HEK293T (cell line): ENCODE measurements at regions not wholly inside any gene's neighbourhood (a gene's known extent, or its start where the extent isn't known, plus 50 kb on each side); places are given as distances from the start of the nearest gene placed in this dataset.

ENCODE experiments used
- CTCF ChIA-PET: fragments of 350-600 bp; formaldehyde crosslinking; extraction: SDS; loops from one replicate; lab custom pipeline; 2021; ENCODE audit warnings: antibody characterized with exemption, inconsistent platforms; lab: Yijun Ruan, JAX
- POLR2A ChIA-PET: fragments of 350-600 bp; formaldehyde crosslinking; extraction: SDS; loops from one replicate; lab custom pipeline; 2020; ENCODE audit warnings: antibody characterized with exemption, inconsistent platforms; lab: Yijun Ruan, JAX
- DNase-seq: peaks from one replicate; pipeline ENCODE4 v3.0.0; 2012; ENCODE audit warnings: mixed read lengths; ENCODE audit errors: extremely low spot score
- ARNT ChIP-seq: fragments of 450-650 bp; IDR thresholded peaks from 2 replicates; pipeline ENCODE4 v1.6.1; 2017; ENCODE audit warnings: mild to moderate bottlenecking
- BHLHE40 ChIP-seq: fragments of 450-650 bp; IDR thresholded peaks from 2 replicates; pipeline ENCODE4 v1.6.1; 2016; ENCODE audit warnings: mild to moderate bottlenecking, moderate library complexity, borderline replicate concordance
- CTBP1 ChIP-seq: fragments of 450-650 bp; IDR thresholded peaks from 2 replicates; pipeline ENCODE4 v1.6.1; 2016; ENCODE audit warnings: borderline replicate concordance
- ELF4 ChIP-seq: fragments of 450-650 bp; IDR thresholded peaks from 2 replicates; pipeline ENCODE4 v1.6.1; 2017; ENCODE audit warnings: antibody characterized with exemption
- FOXA1 ChIP-seq: fragments of 450-650 bp; IDR thresholded peaks from 2 replicates; pipeline ENCODE4 v1.6.1; 2016; ENCODE audit warnings: mild to moderate bottlenecking
- FOXK2 ChIP-seq: fragments of 450-650 bp; IDR thresholded peaks from 2 replicates; pipeline ENCODE4 v1.6.1; 2016; ENCODE audit warnings: mild to moderate bottlenecking
- FOXM1 ChIP-seq: fragments of 450-650 bp; IDR thresholded peaks from 2 replicates; pipeline ENCODE4 v1.6.1; 2017; ENCODE audit warnings: mild to moderate bottlenecking, borderline replicate concordance
- HDGF ChIP-seq: fragments of 450-650 bp; IDR thresholded peaks from 2 replicates; pipeline ENCODE4 v1.6.1; 2017; ENCODE audit warnings: antibody characterized with exemption, borderline replicate concordance
- L3MBTL2 ChIP-seq: fragments of 450-650 bp; conservative IDR thresholded peaks from 2 replicates; pipeline ENCODE4 v1.6.1; 2016; ENCODE audit warnings: mild to moderate bottlenecking
- LEF1 ChIP-seq: fragments of 450-650 bp; IDR thresholded peaks from 2 replicates; pipeline ENCODE4 v1.6.1; 2017; ENCODE audit warnings: mild to moderate bottlenecking, borderline replicate concordance
- NFRKB ChIP-seq: fragments of 450-650 bp; IDR thresholded peaks from 2 replicates; pipeline ENCODE4 v1.6.1; 2016; ENCODE audit warnings: mild to moderate bottlenecking, moderate library complexity
- SP1 ChIP-seq: fragments of 450-650 bp; IDR thresholded peaks from 2 replicates; pipeline ENCODE4 v1.6.1; 2017
- SUZ12 ChIP-seq: fragments of 450-650 bp; IDR thresholded peaks from 2 replicates; pipeline ENCODE4 v1.6.1; 2016; ENCODE audit warnings: mild to moderate bottlenecking
- TARDBP ChIP-seq: fragments of 450-650 bp; IDR thresholded peaks from 2 replicates; pipeline ENCODE4 v1.6.1; 2016
- ZNF384 ChIP-seq: fragments of 450-650 bp; IDR thresholded peaks from 2 replicates; pipeline ENCODE4 v1.6.1; 2016
- TF ChIP-seq, protein P1 (sequence below): fragments of 450-650 bp; IDR thresholded peaks from 2 replicates; pipeline ENCODE4 v1.6.1; 2016

DNA sequence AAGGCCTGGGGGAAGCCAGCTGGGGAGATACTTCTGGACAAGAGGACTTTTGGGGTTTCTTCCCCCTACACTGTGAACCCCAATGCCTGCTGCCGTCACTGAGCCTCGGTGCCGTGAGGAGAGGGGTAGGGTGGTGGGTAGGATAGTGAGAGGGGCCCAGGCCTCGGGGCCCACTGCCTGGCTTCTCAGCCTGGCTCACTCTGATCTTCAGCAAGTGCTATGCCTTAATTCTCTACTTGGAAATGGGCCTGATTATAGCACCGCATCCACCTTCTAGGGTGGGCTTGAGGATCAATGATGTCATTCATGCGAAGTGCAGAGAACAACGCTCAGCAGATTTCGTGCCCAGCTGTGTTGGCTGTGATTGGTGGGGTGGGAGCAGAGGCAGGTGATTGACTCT lies 76.7 kb upstream of the NECTIN1 start:
- ChIA-PET CTCF (no interaction called here), POLR2A (interaction anchor here (0.5 kb wide), 1 partner anchor 83 kb away, joined by 3 read pairs; no protein-coding TSS in a partner anchor)
- DNase-seq, result no peak
- TF ChIP-seq TARDBP, result no peak
- no peak for TF ChIP-seq ELF4
- no peak for TF ChIP-seq SP1
- no peak for TF ChIP-seq SUZ12
- no peak for TF ChIP-seq ARNT
- TF ChIP-seq BHLHE40, result no peak
- TF ChIP-seq, protein P1, sequence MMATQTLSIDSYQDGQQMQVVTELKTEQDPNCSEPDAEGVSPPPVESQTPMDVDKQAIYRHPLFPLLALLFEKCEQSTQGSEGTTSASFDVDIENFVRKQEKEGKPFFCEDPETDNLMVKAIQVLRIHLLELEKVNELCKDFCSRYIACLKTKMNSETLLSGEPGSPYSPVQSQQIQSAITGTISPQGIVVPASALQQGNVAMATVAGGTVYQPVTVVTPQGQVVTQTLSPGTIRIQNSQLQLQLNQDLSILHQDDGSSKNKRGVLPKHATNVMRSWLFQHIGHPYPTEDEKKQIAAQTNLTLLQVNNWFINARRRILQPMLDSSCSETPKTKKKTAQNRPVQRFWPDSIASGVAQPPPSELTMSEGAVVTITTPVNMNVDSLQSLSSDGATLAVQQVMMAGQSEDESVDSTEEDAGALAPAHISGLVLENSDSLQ, result no peak
- no peak for TF ChIP-seq LEF1
- no peak for TF ChIP-seq CTBP1
- no peak for TF ChIP-seq FOXA1

DNA sequence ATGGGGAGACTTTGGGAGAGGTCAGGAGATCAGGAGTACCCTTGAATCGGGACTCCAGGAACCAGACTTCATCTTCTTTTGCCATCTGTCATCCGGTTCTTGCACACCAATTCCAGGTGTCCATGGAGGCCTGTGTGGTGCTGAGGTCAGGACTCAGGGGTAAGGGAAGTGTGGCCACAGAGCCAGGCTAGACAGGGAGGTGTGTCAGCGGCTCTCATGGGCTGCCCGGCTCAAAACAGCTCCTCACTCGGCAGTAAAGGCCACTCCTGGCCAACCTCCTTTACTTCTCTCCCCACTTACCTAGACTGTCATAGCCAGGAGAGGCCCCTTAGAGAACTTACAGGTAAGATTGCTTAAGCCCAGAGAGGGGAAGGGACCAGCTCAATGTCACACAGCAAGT lies 75.7 kb upstream of the NECTIN1 start:
- no peak for DNase-seq
- CTCF ChIA-PET, result no interaction called here
- POLR2A ChIA-PET, result no interaction called here
- no peak for TF ChIP-seq ELF4
- TF ChIP-seq L3MBTL2, result no peak
- no peak for TF ChIP-seq SUZ12
- TF ChIP-seq HDGF, result no peak
- TF ChIP-seq SP1, result no peak
- TF ChIP-seq ARNT, result no peak
- no peak for TF ChIP-seq CTBP1
- TF ChIP-seq, protein P1, result no peak
- no peak for TF ChIP-seq LEF1
- no peak for TF ChIP-seq TARDBP
- TF ChIP-seq FOXM1, result no peak
- TF ChIP-seq ZNF384, result no peak
- no peak for TF ChIP-seq BHLHE40
- TF ChIP-seq FOXA1, result no peak
- TF ChIP-seq FOXK2, result no peak

DNA sequence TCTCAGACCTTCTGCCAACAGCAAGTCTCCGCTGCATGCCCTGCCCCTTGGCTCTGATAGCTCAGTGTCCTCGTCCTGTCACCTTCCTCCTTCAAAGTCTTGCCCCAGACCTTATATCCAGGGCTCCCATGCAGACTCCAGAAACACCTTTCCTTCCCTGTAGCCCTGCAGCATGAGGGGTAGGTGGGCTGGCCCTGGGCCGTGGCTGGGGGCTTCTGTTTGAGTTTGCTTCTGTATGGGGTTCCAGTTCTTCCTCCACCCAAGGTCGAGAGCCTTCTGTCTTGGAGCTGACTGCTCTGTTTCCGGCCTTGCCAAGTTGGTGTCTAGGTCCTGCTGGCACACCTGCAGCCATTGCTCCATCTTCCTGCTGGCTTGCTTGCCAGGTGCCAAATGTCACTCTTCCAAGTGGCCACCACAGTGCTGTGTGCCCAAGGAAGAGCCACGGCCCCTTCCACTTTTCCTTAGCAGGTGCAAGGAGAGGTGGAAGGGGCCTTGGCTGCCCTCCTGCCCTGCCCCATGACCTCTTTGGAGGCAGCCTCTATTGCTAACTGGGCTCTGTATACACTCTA lies 74.8 kb upstream of the NECTIN1 start:
- ChIA-PET POLR2A (no interaction called here), CTCF (no interaction called here)

DNA sequence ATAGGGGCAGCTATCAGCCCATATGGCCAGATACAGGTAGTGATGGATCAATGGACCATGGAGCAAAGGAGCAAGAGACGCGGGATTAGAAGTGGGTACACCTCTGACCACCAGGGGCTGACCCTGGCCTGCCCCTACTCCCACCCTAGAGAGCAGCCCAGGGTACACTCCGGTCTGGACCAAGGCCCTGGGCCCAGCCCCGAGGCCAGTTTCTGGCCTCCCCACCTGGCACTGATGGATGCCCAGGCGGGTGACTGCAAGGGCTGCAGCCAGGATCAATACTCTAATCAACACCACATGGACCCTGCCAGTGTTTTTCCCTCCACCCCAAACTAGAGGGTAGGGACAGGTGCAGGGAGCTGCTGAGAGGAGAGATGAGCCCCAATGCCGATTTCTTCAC lies 74.1 kb upstream of the NECTIN1 start:
- ChIA-PET POLR2A (no interaction called here), CTCF (no interaction called here)
- no peak for DNase-seq
- TF ChIP-seq NFRKB, result no peak

More for the DNA sequence above, 74.8 kb upstream of the NECTIN1 start:
- no peak for DNase-seq
- TF ChIP-seq TARDBP (no peak), CTBP1 (no peak), NFRKB (no peak), L3MBTL2 (no peak)

DNA sequence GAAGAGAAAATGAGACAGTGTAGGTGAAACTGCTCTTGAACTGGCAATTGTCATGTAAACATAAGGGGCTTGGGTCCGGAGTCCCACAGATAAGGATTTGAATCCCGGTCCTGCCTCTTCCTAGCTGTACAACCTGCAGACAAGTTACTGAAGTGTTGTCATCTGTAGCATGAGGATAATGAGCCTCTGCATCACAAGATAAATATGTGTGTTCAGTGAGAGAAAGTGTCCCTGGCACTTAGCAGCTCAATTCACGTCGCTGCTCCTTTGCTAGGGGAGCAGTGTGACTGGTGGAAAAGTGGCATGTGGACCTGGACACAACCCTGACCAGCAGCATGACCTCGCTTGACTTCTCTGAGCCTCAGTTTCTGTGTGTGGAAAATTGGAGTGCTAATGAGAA lies 73.7 kb upstream of the NECTIN1 start:
- CTCF ChIA-PET, result no interaction called here
- DNase-seq, result no peak
- POLR2A ChIA-PET, result no interaction called here
- TF ChIP-seq BHLHE40 (no peak), ZNF384 (no peak), HDGF (no peak), CTBP1 (no peak)

DNA sequence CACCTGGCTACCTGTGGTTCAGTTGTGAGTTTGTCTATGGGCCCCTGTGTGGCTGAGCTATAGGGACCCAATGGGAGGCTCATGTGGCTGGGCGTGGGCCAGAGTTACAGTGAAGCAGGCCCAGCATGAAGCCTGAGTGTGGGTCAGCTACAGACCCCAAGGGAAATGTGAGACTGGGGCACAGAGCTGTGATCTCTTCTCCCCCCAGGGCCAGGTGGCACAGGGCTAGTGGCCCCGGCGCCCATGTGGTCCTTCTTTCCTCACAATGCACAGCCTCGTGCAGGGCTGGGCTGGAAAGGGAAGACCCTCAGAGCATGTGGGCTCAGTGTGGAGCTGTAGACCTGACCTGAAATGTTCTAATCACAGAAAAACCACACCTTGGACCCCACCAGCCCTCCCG lies 71.6 kb upstream of the NECTIN1 start:
- ChIA-PET CTCF (no interaction called here), POLR2A (no interaction called here)
- no peak for TF ChIP-seq BHLHE40
- no peak for TF ChIP-seq HDGF
- no peak for TF ChIP-seq NFRKB
- TF ChIP-seq TARDBP, result no peak
- no peak for TF ChIP-seq L3MBTL2
- TF ChIP-seq CTBP1, result no peak
- no peak for TF ChIP-seq ELF4
- no peak for TF ChIP-seq LEF1
- DNase-seq, result no peak

DNA sequence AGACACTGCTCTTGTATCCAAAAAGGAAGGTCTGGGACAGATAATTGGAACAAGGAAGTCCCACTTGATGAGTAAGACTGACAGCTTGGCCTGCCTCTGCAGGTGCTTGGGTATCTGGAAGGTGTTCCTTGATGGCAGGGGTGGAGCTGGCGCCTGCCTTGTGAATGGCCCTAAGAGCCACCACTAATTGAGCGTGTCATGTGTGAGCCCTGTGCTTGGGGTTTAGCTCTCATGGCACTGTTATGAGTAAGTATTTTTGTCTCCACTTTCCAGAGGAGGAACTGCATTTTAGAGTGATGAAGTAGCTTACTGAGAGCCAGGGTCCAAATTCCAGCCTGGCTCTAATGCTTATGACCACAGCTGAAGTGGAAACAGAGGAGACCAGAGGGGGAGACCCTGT lies 71.2 kb upstream of the NECTIN1 start:
- POLR2A ChIA-PET, result no interaction called here
- no peak for TF ChIP-seq L3MBTL2
- TF ChIP-seq FOXA1, result no peak
- TF ChIP-seq TARDBP, result no peak
- TF ChIP-seq CTBP1, result no peak
- DNase-seq, result no peak
- CTCF ChIA-PET, result no interaction called here

DNA sequence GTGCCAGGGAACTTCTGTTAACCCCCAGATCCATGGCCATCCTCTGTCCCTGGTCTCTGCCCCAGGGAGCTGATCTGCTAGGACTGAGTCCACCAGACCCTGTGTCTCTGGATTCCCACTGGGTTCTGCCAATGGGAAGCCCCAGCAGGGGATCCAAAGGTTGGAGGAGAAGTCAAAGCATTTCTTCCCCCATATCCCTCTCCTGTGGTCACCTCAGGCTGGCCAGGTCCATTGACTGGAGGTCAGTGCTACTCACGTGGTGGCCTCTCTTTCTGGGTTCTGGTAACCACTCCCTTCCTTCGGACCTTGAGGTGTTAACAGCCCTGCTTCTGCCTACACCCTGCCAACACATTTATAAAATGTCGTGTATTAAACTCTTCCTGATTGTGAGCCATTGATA lies 69.7 kb upstream of the NECTIN1 start:
- DNase-seq, result no peak
- ChIA-PET POLR2A (no interaction called here), CTCF (interaction anchor here (0.6 kb wide), 1 partner anchor 1772 kb away, joined by 5 read pairs; no protein-coding TSS in a partner anchor)
- TF ChIP-seq FOXA1, result no peak
- TF ChIP-seq LEF1, result no peak
- no peak for TF ChIP-seq FOXK2
- no peak for TF ChIP-seq ZNF384
- no peak for TF ChIP-seq NFRKB
